CD4-positive, alpha-beta memory T cell (primary cell): ENCODE measurements at regions not wholly inside any gene's neighbourhood (a gene's known extent, or its start where the extent isn't known, plus 50 kb on each side); places are given as distances from the start of the nearest gene placed in this dataset.

Experiments
- CTCF ChIA-PET: fragments of 350-600 bp; sonication (Branson Sonifier 250); formaldehyde crosslinking; loops from one replicate; lab custom pipeline; 2021; ENCODE audit warnings: inconsistent platforms; ENCODE audit not compliant: partially characterized antibody; lab: Charles Lee
- POLR2A ChIA-PET: fragments of 350-600 bp; sonication (Branson Sonifier 250); formaldehyde crosslinking; loops from one replicate; lab custom pipeline; 2021; ENCODE audit not compliant: partially characterized antibody; lab: Charles Lee
- DNase-seq, 5 donors: peaks; one replicate each; pipeline versions ENCODE4 v3.0.0 to v3.0.0-alpha.2; 2020 to 2022; ENCODE audit warnings: mixed read lengths in 1 of 5
- H3K27ac ChIP-seq: one replicate; pipeline ENCODE4 v1.7.0; 2013; ENCODE audit warnings: low read depth, low read length
- H3K27me3 ChIP-seq: 2 replicates; pipeline ENCODE4 v1.7.0; 2013; ENCODE audit warnings: mild to moderate bottlenecking, low read length, moderate library complexity; ENCODE audit not compliant: insufficient read depth
- H3K36me3 ChIP-seq: 2 replicates; pipeline ENCODE4 v1.7.0; 2013; ENCODE audit warnings: mild to moderate bottlenecking, low read length, moderate library complexity; ENCODE audit not compliant: insufficient read depth
- H3K4me1 ChIP-seq: 2 replicates; pipeline ENCODE4 v1.7.0; 2013; ENCODE audit warnings: mild to moderate bottlenecking, low read length, moderate library complexity; ENCODE audit not compliant: insufficient read depth
- H3K4me3 ChIP-seq, 2 donors: one replicate each; pipeline ENCODE4 v1.7.0; 2013; ENCODE audit warnings: low read length in 2 of 2, mild to moderate bottlenecking in 1 of 2
- H3K9me3 ChIP-seq, 2 donors: one replicate each; pipeline ENCODE4 v1.7.0; 2013; ENCODE audit warnings: low read length in 2 of 2, control low read depth in 1 of 2; ENCODE audit not compliant: control insufficient read depth in 1 of 2
- H3K27ac Mint-ChIP-seq, 7 donors: one replicate each; pipeline ENCODE4 v1.8.0; 2020 to 2021; ENCODE audit warnings: mixed read lengths in 7 of 7, mild to moderate bottlenecking in 6 of 7, inconsistent platforms in 3 of 7, moderate library complexity in 3 of 7
- H3K27me3 Mint-ChIP-seq, 2 donors: one replicate each; pipeline ENCODE4 v1.8.0; 2020 to 2021; ENCODE audit warnings: mixed read lengths in 2 of 2
- H3K36me3 Mint-ChIP-seq, 2 donors: one replicate each; pipeline ENCODE4 v1.8.0; 2020 to 2021; ENCODE audit warnings: mixed read lengths in 2 of 2, inconsistent platforms in 1 of 2, mild to moderate bottlenecking in 1 of 2
- H3K4me1 Mint-ChIP-seq, 4 donors: one replicate each; pipeline ENCODE4 v1.8.0; 2020 to 2021; ENCODE audit warnings: mixed read lengths in 4 of 4, mild to moderate bottlenecking in 1 of 4
- H3K4me3 Mint-ChIP-seq, 8 donors: one replicate each; pipeline ENCODE4 v1.8.0; 2020 to 2021; ENCODE audit warnings: mixed read lengths in 8 of 8, mild to moderate bottlenecking in 7 of 8, moderate library complexity in 6 of 8, inconsistent platforms in 3 of 8
- H3K9me3 Mint-ChIP-seq, 8 donors: one replicate each; pipeline ENCODE4 v1.8.0; 2020 to 2021; ENCODE audit warnings: mixed read lengths in 8 of 8, mild to moderate bottlenecking in 5 of 8, inconsistent platforms in 3 of 8, moderate library complexity in 1 of 8
- intact Hi-C: fragments of 100-400 bp; cut with micrococcal nuclease; formaldehyde crosslinking; loops from one replicate; pipeline ENCODE4 v1.15.1; 2023

DNA sequence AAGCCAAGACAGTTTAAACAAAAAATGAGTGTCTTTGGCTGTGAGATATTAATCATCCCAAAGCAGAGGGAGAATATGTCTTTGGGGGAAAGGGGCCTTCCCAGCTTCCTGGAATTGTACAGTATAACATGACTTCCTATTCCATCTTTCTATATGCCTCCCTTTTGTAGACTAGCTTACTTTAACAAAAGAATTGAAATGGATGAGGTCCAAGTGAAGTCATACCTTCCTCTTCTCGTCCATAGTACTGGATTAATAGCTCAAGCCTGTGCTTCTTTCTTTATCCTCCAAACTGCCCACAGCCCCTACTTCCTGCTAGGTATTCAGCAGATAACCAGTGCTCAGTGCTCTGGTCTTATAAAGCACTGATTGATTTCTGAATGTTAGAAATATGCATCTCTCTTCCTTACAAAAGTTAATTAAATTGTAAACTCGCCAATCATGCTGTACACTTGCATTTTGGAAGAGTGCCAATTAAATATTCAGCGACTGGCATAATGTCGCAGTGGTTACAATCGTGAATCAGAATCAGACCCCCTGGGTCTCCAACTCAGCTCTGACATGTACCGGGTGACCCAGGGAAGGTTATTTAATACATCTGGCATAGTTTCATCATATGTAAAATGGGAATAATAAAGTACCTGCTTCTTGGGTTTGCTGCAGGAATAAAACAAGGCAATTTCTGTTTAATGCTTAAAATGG, 325.1 kb downstream of the RND3 start:
- H3K27me3 Mint-ChIP-seq, result no peaks in the 10 kb centered on the region
- H3K27ac Mint-ChIP-seq, result no peak overlapping the region
- H3K36me3 ChIP-seq, result no peaks in the 10 kb centered on the region
- H3K4me3 ChIP-seq, result no peak overlapping the region
- peaks cover 0 to 2% (median 0%) of the 10 kb centered on the region in 8 donors for H3K9me3 Mint-ChIP-seq
- no peak overlapping the region for H3K27ac ChIP-seq
- no peaks in the 10 kb centered on the region for H3K4me1 ChIP-seq
- no peaks in the 10 kb centered on the region for H3K27me3 ChIP-seq
- DNase-seq, result no peak
- no peaks in the 10 kb centered on the region for H3K36me3 Mint-ChIP-seq
- ChIA-PET POLR2A (no interaction called here), CTCF (no interaction called here)
- H3K9me3 ChIP-seq, result no peaks in the 10 kb centered on the region
- no peaks in the 10 kb centered on the region for H3K4me1 Mint-ChIP-seq
- intact Hi-C loops, result no loop called here
- no peak overlapping the region for H3K4me3 Mint-ChIP-seq

DNA sequence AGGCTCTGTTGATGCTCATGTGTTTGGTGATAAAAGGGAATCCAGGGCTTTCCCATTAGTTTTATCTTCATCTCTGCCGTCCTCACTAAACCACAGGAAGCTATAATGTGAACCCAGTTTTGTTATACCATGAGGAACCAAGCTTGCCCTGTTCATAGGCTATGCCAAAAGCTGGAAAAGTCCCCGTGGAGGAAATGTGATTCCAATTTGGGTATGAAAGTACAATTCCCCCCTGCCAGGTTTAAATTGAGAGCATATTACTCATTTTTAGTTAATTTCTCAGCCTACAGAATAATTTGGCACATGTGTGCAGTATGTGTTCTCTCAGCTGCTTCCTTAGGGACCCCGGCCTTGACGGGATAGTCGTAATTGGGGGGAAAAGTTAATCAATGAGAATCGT, 327.4 kb downstream of the RND3 start:
- intact Hi-C loops, result no loop called here

GRCh38 chr2:150159300-150159699, 328.2 kb downstream of the RND3 start:
- Mint-ChIP-seq H3K9me3 (peaks cover 0 to 2% (median 0%) of the 10 kb centered on the region in 8 donors), H3K4me1 (no peaks in the 10 kb centered on the region), H3K4me3 (no peak overlapping the region), H3K27me3 (no peaks in the 10 kb centered on the region), H3K36me3 (no peaks in the 10 kb centered on the region), H3K27ac (no peak overlapping the region)
- Histone ChIP-seq H3K4me3 (no peak overlapping the region), H3K4me1 (no peaks in the 10 kb centered on the region), H3K27ac (no peak overlapping the region), H3K27me3 (no peaks in the 10 kb centered on the region), H3K9me3 (no peaks in the 10 kb centered on the region), H3K36me3 (no peaks in the 10 kb centered on the region)
- POLR2A ChIA-PET, result no interaction called here
- intact Hi-C loops, result no loop called here
- DNase-seq, result no peak
- CTCF ChIA-PET, result no interaction called here

More for the DNA sequence above, 327.4 kb downstream of the RND3 start:
- no peaks in the 10 kb centered on the region for H3K36me3 Mint-ChIP-seq
- Histone ChIP-seq H3K4me1 (no peaks in the 10 kb centered on the region), H3K27me3 (no peaks in the 10 kb centered on the region), H3K27ac (no peak overlapping the region), H3K36me3 (no peaks in the 10 kb centered on the region), H3K4me3 (no peak overlapping the region), H3K9me3 (no peaks in the 10 kb centered on the region)
- no peak overlapping the region for H3K27ac Mint-ChIP-seq
- H3K4me3 Mint-ChIP-seq, result no peak overlapping the region
- H3K9me3 Mint-ChIP-seq, result peaks cover 0 to 2% (median 0%) of the 10 kb centered on the region in 8 donors
- ChIA-PET POLR2A (no interaction called here), CTCF (no interaction called here)
- H3K27me3 Mint-ChIP-seq, result no peaks in the 10 kb centered on the region
- no peaks in the 10 kb centered on the region for H3K4me1 Mint-ChIP-seq
- DNase-seq, result no peak

GRCh38 chr2:150156876-150157275, 330.6 kb downstream of the RND3 start:
- CTCF ChIA-PET, result no interaction called here
- Mint-ChIP-seq H3K4me3 (no peak overlapping the region), H3K27me3 (no peaks in the 10 kb centered on the region), H3K36me3 (no peaks in the 10 kb centered on the region), H3K9me3 (no peaks in the 10 kb centered on the region), H3K27ac (no peak overlapping the region), H3K4me1 (no peaks in the 10 kb centered on the region)
- Histone ChIP-seq H3K4me3 (no peak overlapping the region), H3K4me1 (no peaks in the 10 kb centered on the region), H3K36me3 (no peaks in the 10 kb centered on the region), H3K27me3 (no peaks in the 10 kb centered on the region), H3K27ac (no peak overlapping the region), H3K9me3 (no peaks in the 10 kb centered on the region)
- no peak for DNase-seq
- POLR2A ChIA-PET, result no interaction called here
- intact Hi-C loops, result no loop called here

GRCh38 chr2:150156415-150156814, 331.1 kb downstream of the RND3 start:
- no peak for DNase-seq
- Histone ChIP-seq H3K4me1 (no peaks in the 10 kb centered on the region), H3K27ac (no peak overlapping the region), H3K9me3 (no peaks in the 10 kb centered on the region), H3K36me3 (no peaks in the 10 kb centered on the region), H3K4me3 (no peak overlapping the region), H3K27me3 (no peaks in the 10 kb centered on the region)
- Mint-ChIP-seq H3K27ac (no peak overlapping the region), H3K27me3 (no peaks in the 10 kb centered on the region), H3K4me1 (no peaks in the 10 kb centered on the region), H3K9me3 (no peaks in the 10 kb centered on the region), H3K36me3 (no peaks in the 10 kb centered on the region), H3K4me3 (no peak overlapping the region)
- ChIA-PET CTCF (no interaction called here), POLR2A (no interaction called here)
- intact Hi-C loops, result no loop called here

GRCh38 chr2:150154308-150154797, 333.1 kb downstream of the RND3 start:
- POLR2A ChIA-PET, result no interaction called here
- Histone ChIP-seq H3K4me1 (no peaks in the 10 kb centered on the region), H3K36me3 (no peaks in the 10 kb centered on the region), H3K9me3 (no peaks in the 10 kb centered on the region), H3K27ac (no peak overlapping the region), H3K4me3 (no peak overlapping the region), H3K27me3 (no peaks in the 10 kb centered on the region)
- H3K27me3 Mint-ChIP-seq, result no peaks in the 10 kb centered on the region
- no peaks in the 10 kb centered on the region for H3K9me3 Mint-ChIP-seq
- H3K36me3 Mint-ChIP-seq, result no peaks in the 10 kb centered on the region
- H3K27ac Mint-ChIP-seq, result no peak overlapping the region
- no peak for DNase-seq
- intact Hi-C loops, result no loop called here
- CTCF ChIA-PET, result no interaction called here
- no peak overlapping the region for H3K4me3 Mint-ChIP-seq
- H3K4me1 Mint-ChIP-seq, result no peaks in the 10 kb centered on the region

DNA sequence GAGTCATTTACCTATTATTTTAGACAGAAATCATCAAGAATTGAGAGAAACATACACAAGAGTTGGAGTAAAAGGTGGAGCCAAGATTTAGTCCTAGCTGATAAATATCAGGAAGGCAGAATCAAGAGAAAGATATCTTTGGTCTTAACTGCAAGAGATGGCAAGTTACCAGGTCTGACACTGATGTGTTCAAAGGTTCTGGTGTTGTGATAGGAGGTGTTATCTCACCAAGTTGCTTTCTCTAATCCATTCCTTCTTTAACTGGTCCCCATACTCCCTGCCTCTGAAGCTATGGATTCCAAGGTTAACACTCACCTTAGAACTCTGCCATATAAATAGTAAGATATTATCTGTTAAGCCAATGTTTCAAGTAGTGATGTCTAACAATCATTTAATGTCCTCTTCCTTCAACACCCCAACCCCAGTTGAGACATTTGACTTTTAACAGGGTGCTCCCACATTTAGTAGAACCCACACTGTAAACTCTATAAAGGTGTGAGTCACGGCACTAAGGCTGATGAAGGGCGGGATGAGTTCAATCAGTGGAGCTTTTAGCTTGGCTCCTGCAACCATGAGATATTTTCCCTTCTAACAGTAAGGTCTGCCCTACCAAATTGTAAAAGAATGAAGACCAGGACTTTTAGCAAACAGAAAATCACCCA, 333.7 kb downstream of the RND3 start:
- Histone ChIP-seq H3K36me3 (no peaks in the 10 kb centered on the region), H3K9me3 (no peaks in the 10 kb centered on the region), H3K27ac (no peak overlapping the region), H3K4me1 (no peaks in the 10 kb centered on the region), H3K4me3 (no peak overlapping the region), H3K27me3 (no peaks in the 10 kb centered on the region)
- Mint-ChIP-seq H3K27me3 (no peaks in the 10 kb centered on the region), H3K4me1 (no peaks in the 10 kb centered on the region), H3K36me3 (no peaks in the 10 kb centered on the region), H3K4me3 (no peak overlapping the region), H3K27ac (no peak overlapping the region), H3K9me3 (no peaks in the 10 kb centered on the region)
- CTCF ChIA-PET, result no interaction called here
- no peak for DNase-seq
- intact Hi-C loops, result no loop called here
- POLR2A ChIA-PET, result no interaction called here
